ENCODE measurements at regions not wholly inside any gene's neighbourhood (a gene's known extent, or its start where the extent isn't known, plus 50 kb on each side); places are given as distances from the start of the nearest gene placed in this dataset.
"Not testable (repeated sequence)": the region's sequence is repeated elsewhere in the genome, so short reads cannot be mapped to it uniquely, and the experiment has no call there.

GRCh38 chr9:38478211-38478610, 54.0 kb upstream of the IGFBPL1 start:
- ATAC-seq (no peak), DNase-seq (no peak)
- Histone ChIP-seq H3K4me1 (ENCODE audit: low read depth) (no peaks in the 10 kb centered on the region), H3K36me3 (ENCODE audit: low read depth) (no peaks in the 10 kb centered on the region), H3K9me3 (no peaks in the 10 kb centered on the region), H3K4me3 (no peak overlapping the region)
- TF ChIP-seq, protein P1, sequence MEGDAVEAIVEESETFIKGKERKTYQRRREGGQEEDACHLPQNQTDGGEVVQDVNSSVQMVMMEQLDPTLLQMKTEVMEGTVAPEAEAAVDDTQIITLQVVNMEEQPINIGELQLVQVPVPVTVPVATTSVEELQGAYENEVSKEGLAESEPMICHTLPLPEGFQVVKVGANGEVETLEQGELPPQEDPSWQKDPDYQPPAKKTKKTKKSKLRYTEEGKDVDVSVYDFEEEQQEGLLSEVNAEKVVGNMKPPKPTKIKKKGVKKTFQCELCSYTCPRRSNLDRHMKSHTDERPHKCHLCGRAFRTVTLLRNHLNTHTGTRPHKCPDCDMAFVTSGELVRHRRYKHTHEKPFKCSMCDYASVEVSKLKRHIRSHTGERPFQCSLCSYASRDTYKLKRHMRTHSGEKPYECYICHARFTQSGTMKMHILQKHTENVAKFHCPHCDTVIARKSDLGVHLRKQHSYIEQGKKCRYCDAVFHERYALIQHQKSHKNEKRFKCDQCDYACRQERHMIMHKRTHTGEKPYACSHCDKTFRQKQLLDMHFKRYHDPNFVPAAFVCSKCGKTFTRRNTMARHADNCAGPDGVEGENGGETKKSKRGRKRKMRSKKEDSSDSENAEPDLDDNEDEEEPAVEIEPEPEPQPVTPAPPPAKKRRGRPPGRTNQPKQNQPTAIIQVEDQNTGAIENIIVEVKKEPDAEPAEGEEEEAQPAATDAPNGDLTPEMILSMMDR (IDR thresholded peaks at IDR 0.05) = no peak
- intact Hi-C loops (cut with DNase I, micrococcal nuclease) = no loop called here

DNA sequence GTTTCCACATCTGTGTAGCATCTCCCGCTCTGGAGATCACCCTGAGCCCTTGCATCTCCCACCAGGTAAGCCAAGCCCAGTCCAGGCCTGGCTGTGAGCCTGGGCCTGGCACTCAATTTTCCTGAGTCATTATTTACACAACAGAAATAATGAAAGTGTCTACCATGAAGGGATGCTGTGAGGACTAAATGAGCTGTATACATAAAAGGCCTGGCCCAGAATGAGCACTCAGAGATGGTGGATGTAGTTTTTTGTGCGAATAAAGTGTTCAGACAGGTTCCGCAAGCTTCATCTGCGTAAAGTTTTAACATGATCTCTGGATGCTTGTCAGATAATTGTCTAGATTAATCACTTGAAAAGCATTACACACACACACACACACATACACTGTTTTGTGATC, 50.2 kb upstream of the IGFBPL1 start:
- not testable (repeated sequence) for DNase-seq, ATAC-seq

More for the DNA sequence above, 50.2 kb upstream of the IGFBPL1 start:
- intact Hi-C loops (cut with DNase I, micrococcal nuclease); H3K36me3 ChIP-seq (ENCODE audit: low read depth); H3K9me3 ChIP-seq; H3K4me1 ChIP-seq (ENCODE audit: low read depth); H3K4me3 ChIP-seq: not testable (repeated sequence)
